ENCODE measurements at regions not wholly inside any gene's neighbourhood (a gene's known extent, or its start where the extent isn't known, plus 50 kb on each side); places are given as distances from the start of the nearest gene placed in this dataset.

GRCh38 chr9:106697390-106697749, 165.6 kb upstream of the ZNF462 start:
- H3K4me3 ChIP-seq (ENCODE audit: low read depth, low read length) = no peak overlapping the region
- DNase-seq (ENCODE audit: low read depth) = no peak
- TF ChIP-seq, protein P1, sequence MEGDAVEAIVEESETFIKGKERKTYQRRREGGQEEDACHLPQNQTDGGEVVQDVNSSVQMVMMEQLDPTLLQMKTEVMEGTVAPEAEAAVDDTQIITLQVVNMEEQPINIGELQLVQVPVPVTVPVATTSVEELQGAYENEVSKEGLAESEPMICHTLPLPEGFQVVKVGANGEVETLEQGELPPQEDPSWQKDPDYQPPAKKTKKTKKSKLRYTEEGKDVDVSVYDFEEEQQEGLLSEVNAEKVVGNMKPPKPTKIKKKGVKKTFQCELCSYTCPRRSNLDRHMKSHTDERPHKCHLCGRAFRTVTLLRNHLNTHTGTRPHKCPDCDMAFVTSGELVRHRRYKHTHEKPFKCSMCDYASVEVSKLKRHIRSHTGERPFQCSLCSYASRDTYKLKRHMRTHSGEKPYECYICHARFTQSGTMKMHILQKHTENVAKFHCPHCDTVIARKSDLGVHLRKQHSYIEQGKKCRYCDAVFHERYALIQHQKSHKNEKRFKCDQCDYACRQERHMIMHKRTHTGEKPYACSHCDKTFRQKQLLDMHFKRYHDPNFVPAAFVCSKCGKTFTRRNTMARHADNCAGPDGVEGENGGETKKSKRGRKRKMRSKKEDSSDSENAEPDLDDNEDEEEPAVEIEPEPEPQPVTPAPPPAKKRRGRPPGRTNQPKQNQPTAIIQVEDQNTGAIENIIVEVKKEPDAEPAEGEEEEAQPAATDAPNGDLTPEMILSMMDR (IDR thresholded peaks at IDR 0.05; ENCODE audit: insufficient read depth, low read depth, low read length, missing control alignments) = no peak

- DNase-seq (ENCODE audit: low read depth) = no peak
- TF ChIP-seq, protein P1 (IDR thresholded peaks at IDR 0.05; ENCODE audit: insufficient read depth, low read depth, low read length, missing control alignments) = no peak
- H3K4me3 ChIP-seq (ENCODE audit: low read depth, low read length) = no peak overlapping the region
These were observed 165.0 kb upstream of the ZNF462 start for GRCh38 chr9:106697750-106698502.

DNA sequence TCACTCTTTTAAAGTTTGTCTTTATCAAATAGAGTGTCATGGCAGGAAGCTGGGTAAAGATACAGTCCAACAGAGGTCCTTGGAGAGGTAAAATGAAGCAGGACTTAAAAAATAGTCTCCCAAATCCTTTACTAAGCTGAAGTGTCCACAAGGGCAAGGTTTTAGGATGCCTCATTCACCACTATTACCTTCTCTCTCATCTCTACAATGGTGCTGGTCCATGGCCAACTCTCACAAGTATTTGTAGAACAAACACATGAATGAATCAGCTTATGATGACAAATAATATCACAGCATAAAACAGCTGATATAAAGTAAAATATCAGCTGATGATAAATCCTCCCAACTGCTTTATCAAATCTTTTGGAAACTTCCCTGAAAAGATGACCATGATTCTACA, 162.3 kb upstream of the ZNF462 start:
- TF ChIP-seq, protein P1 (IDR thresholded peaks at IDR 0.05; ENCODE audit: insufficient read depth, low read depth, low read length, missing control alignments) = no peak
- H3K4me3 ChIP-seq (ENCODE audit: low read depth, low read length) = no peak overlapping the region
- no peak for DNase-seq (ENCODE audit: low read depth)

- H3K4me3 ChIP-seq (ENCODE audit: low read depth, low read length) = no peak overlapping the region
- DNase-seq (ENCODE audit: low read depth) = no peak
- TF ChIP-seq, protein P1 (IDR thresholded peaks at IDR 0.05; ENCODE audit: insufficient read depth, low read depth, low read length, missing control alignments) = no peak
These were observed 161.4 kb upstream of the ZNF462 start for GRCh38 chr9:106701611-106702010.

DNA sequence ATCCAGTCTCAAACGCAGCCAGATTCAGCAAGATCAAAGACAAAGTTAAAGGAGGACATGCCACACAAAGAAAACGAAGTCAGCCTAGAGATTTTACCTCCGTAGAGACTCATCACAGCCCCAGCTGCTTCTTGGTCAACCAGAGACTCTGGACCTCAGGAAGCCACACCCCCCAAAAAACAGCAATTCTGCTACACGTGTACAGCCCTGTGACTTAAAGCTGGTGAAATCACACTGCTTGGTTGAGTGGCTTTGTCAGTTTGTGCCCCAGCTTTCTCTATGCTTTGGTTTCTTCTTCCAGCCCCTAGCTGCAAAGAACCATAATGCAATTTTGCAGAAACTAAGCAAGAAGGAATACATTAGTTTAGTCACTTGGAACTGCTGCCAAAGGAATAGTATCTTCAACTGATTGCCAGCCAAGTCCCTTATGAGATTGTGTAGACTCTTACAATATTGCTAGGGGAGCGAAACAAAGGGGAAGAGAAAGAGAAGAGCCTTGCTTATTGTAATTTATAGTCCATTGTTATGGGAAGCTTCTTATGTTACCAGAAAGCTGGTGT, 158.8 kb upstream of the ZNF462 start:
- no peak for DNase-seq (ENCODE audit: low read depth)
- TF ChIP-seq, protein P1 (IDR thresholded peaks at IDR 0.05; ENCODE audit: insufficient read depth, low read depth, low read length, missing control alignments) = no peak
- H3K4me3 ChIP-seq (ENCODE audit: low read depth, low read length) = no peak overlapping the region

DNA sequence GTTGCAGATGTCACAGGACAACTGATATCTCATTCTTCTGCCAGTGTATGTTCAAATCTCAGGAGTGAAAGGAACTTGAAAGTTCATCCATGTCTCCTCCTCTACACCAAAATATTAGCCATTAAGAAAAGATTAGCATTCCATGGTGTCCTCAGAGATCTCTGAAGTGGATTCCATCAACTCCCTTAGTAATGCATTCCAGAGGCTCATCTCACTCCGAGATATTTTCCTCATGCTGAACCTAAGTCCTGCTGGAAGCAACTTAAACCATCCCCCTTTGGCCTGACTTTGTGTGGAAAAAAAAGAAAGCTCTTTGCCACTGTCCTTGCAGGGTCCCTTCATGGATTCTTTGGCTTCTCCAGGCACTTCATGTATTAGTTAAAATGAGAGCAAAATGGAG, 155.7 kb upstream of the ZNF462 start:
- no peak for DNase-seq (ENCODE audit: low read depth)
- TF ChIP-seq, protein P1 (IDR thresholded peaks at IDR 0.05; ENCODE audit: insufficient read depth, low read depth, low read length, missing control alignments) = no peak
- no peak overlapping the region for H3K4me3 ChIP-seq (ENCODE audit: low read depth, low read length)

Data from GM12865 (cell line).